Adrenal gland (tissue), 9 donors: ENCODE measurements at regions not wholly inside any gene's neighbourhood (a gene's known extent, or its start where the extent isn't known, plus 50 kb on each side); places are given as distances from the start of the nearest gene placed in this dataset.
"Not testable (repeated sequence)": the region's sequence is repeated elsewhere in the genome, so short reads cannot be mapped to it uniquely, and the experiment has no call there.

Source experiments
- DNase-seq, 7 donors: peaks; one replicate each; pipeline ENCODE4 v3.0.0-alpha.2; 2019 to 2020
- H3K27ac ChIP-seq, 5 donors: fragments of 200-600 bp; sonication (generic) in 4 of 5; 1 replicate in 3 of 5; 2 replicates in 2 of 5; pipeline versions ENCODE4 v1.5.1 to v1.8.0; 2016 to 2020; ENCODE audit warnings: mild to moderate bottlenecking in 1 of 5
- H3K27me3 ChIP-seq: fragments of 200-600 bp; 2 replicates; pipeline ENCODE4 v1.8.0; 2021
- H3K36me3 ChIP-seq, 2 donors: fragments of 200-600 bp; replicated peaks in 1 of 2; 1 replicate in 1 of 2; 2 replicates in 1 of 2; pipeline versions ENCODE4 v1.5.1 to v1.8.0; 2018 to 2022
- H3K4me1 ChIP-seq, 2 donors: fragments of 200-600 bp; replicated peaks in 1 of 2; 1 replicate in 1 of 2; 2 replicates in 1 of 2; pipeline versions ENCODE4 v1.5.1 to v1.8.0; 2018 to 2021
- H3K4me3 ChIP-seq, 4 donors: fragments of 200-600 bp; sonication (generic) in 3 of 4; one replicate each; pipeline ENCODE4 v1.5.1; 2016 to 2018
- H3K9me3 ChIP-seq, 3 donors: fragments of 200-600 bp; sonication (generic) in 1 of 3; replicated peaks in 1 of 3; 1 replicate in 2 of 3; 2 replicates in 1 of 3; pipeline versions ENCODE4 v1.5.1 to v1.8.0; 2016 to 2021
- CTCF ChIP-seq, 6 experiments: fragments of 450-650 bp in 4 of 6; fragments of 200-600 bp in 2 of 6; sonication (generic) in 1 of 6; IDR thresholded peaks; 1 replicate in 5 of 6; 2 replicates in 1 of 6; pipeline versions ENCODE4 v1.5.1 to v1.8.0; 2016 to 2021; ENCODE audit warnings: antibody characterized with exemption in 6 of 6, mild to moderate bottlenecking in 2 of 6, moderate library complexity in 1 of 6
- POLR2A ChIP-seq, 2 donors: fragments of 450-650 bp; IDR thresholded peaks; one replicate each; pipeline ENCODE4 v1.6.1; 2017; ENCODE audit warnings: antibody characterized with exemption in 2 of 2, mild to moderate bottlenecking in 2 of 2, moderate library complexity in 1 of 2
- WGBS, 4 donors: extraction: QIAGEN DNeasy Blood & Tissue Kit in 2 of 4; methylation state at CpG; one replicate each; pipeline versions ENCODE4 v1.1.5 to v1.1.7; 2013 to 2017; 5-methylcytosine and 5-hydroxymethylcytosine counted together
- intact Hi-C, 2 donors: fragments of 100-400 bp; cut with DNase I; formaldehyde crosslinking; loops; one replicate each; pipeline versions ENCODE4 v1.14.1 to v1.15.0; 2022 to 2023
- donor health status: healthy with polysubstance abuse.
- donor health status: Bipolar disorder and iron deficiency.
- donor health status: DM: yes; HTN: yes; CAD: no.
- donor health status: DM: no; HTN: no; CAD: no.
- donor health status: DM: no; HTN: no; CAD: no.

GRCh38 chr15:92805080-92805690, 94.9 kb upstream of the CHD2 start:
- TF ChIP-seq POLR2A (IDR thresholded peaks at IDR 0.05) (no peak), CTCF (IDR thresholded peaks at IDR 0.05) (no peak)
- H3K4me1 ChIP-seq: peaks cover 25 to 37% of the 10 kb centered on the region in 2 donors
- 92 to 98% (median 95%) methylated on average over 10 of the region's 10 CpGs for WGBS, 4 donors
- peak overlapping the region; percentile 57 to 95 (median 86) for H3K27ac ChIP-seq
- no peaks in the 10 kb centered on the region for H3K36me3 ChIP-seq
- no peak overlapping the region for H3K4me3 ChIP-seq
- intact Hi-C loops: loop anchor here in 1 of 2 donors (10.0 kb wide), 2 partner anchors 110 to 220 kb away; no protein-coding TSS in a partner anchor
- no peaks in the 10 kb centered on the region for H3K27me3 ChIP-seq
- no peaks in the 10 kb centered on the region for H3K9me3 ChIP-seq
- no peak for DNase-seq

- 97 to 98% (median 98%) methylated on average over 11 of the region's 11 CpGs for WGBS, 4 donors
- H3K36me3 ChIP-seq, H3K9me3 ChIP-seq, H3K4me3 ChIP-seq, DNase-seq, H3K27me3 ChIP-seq: not testable (repeated sequence)
- Histone ChIP-seq H3K27ac (peak overlapping the region in 1 of 5 donors; percentile 95), H3K4me1 (peaks cover 25 to 47% of the 10 kb centered on the region in 2 donors)
- intact Hi-C loops: loop anchor here in 1 of 2 donors (10.0 kb wide), 2 partner anchors 109 to 219 kb away; no protein-coding TSS in a partner anchor
Observed at GRCh38 chr15:92806171-92806570, 94.0 kb upstream of the CHD2 start.

GRCh38 chr15:92806763-92807162, 93.4 kb upstream of the CHD2 start:
- 79 to 87% (median 84%) methylated on average over 16 to 17 of the region's 17 CpGs for WGBS, 4 donors
- intact Hi-C loops: loop anchor here in 1 of 2 donors (10.0 kb wide), 2 partner anchors 108 to 218 kb away; no protein-coding TSS in a partner anchor

GRCh38 chr15:92807971-92808571, 92.1 kb upstream of the CHD2 start:
- H3K4me1 ChIP-seq: peaks cover 25 to 47% of the 10 kb centered on the region in 2 donors
- TF ChIP-seq CTCF (IDR thresholded peaks at IDR 0.05) (no peak), POLR2A (IDR thresholded peaks at IDR 0.05) (no peak)
- peak in 4 of 7 donors; percentile 31 to 65 (median 46) for DNase-seq
- H3K27ac ChIP-seq: peak overlapping the region; percentile 86 to 99 (median 93)
- no peaks in the 10 kb centered on the region for H3K9me3 ChIP-seq
- intact Hi-C loops: loop anchor here in 1 of 2 donors (10.0 kb wide), 2 partner anchors 107 to 217 kb away; no protein-coding TSS in a partner anchor
- H3K4me3 ChIP-seq: peak overlapping the region in 2 of 4 donors; percentile 16 to 66
- no peaks in the 10 kb centered on the region for H3K27me3 ChIP-seq
- 57 to 59% (median 58%) methylated on average over 10 to 14 of the region's 14 CpGs for WGBS, 4 donors
- no peaks in the 10 kb centered on the region for H3K36me3 ChIP-seq

More at GRCh38 chr15:92806763-92807162, 93.4 kb upstream of the CHD2 start:
- peak in 2 of 7 donors; percentile 40 to 61 for DNase-seq
- TF ChIP-seq CTCF (IDR thresholded peaks at IDR 0.05) (no peak), POLR2A (IDR thresholded peaks at IDR 0.05) (no peak)
- Histone ChIP-seq H3K9me3 (no peaks in the 10 kb centered on the region), H3K36me3 (no peaks in the 10 kb centered on the region), H3K27me3 (no peaks in the 10 kb centered on the region), H3K27ac (no peak overlapping the region), H3K4me3 (no peak overlapping the region), H3K4me1 (peaks cover 25 to 52% of the 10 kb centered on the region in 2 donors)
